Prostate gland (tissue), 2 donors: ENCODE measurements at regions not wholly inside any gene's neighbourhood (a gene's known extent, or its start where the extent isn't known, plus 50 kb on each side); places are given as distances from the start of the nearest gene placed in this dataset.

ENCODE experiments used
- POLR2A ChIP-seq: fragments of 450-650 bp; IDR thresholded peaks from one replicate; pipeline ENCODE4 v1.6.1; 2016; ENCODE audit warnings: antibody characterized with exemption, mild to moderate bottlenecking
- TF ChIP-seq, protein P1 (sequence below), 4 experiments: fragments of 200-600 bp in 2 of 4; fragments of 450-650 bp in 2 of 4; sonication (generic) in 2 of 4; IDR thresholded peaks; 1 replicate in 3 of 4; 2 replicates in 1 of 4; pipeline ENCODE4 v1.5.1; 2016 to 2019; ENCODE audit warnings: antibody characterized with exemption in 4 of 4, mild to moderate bottlenecking in 2 of 4, moderate library complexity in 2 of 4

DNA sequence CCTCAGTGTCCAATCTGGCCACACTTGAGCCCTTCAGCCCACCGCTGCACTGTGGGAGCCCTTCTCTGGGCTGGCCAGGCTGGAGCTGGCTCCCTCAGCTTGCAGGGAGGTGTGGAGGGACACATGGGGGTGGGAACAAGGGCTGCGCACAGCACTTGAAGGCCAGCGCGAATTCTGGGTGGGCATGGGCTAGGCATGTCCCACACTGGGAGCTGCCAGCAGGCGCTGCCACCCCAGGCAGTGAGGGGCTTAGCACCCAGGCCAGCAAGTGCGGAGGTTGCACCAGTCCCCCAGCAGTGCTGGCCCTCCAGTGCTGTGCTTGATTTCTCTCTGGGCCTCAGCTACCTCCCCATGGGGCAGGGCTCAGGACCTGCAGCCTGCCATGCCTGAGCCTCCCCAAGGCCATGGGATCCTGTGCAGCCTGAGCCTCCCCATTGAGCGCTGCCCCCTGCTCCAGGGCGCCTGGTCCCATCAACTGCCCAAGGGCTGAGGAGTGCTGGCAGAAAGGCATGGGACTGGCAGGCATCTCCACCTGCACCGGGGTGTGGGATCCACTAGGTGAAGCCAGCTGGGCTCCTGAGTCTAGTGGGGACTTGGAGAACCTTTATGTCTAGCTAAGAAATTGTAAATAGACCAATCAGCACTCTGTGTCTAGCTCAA, 148.2 kb downstream of the EMB start:
- TF ChIP-seq, protein P1, sequence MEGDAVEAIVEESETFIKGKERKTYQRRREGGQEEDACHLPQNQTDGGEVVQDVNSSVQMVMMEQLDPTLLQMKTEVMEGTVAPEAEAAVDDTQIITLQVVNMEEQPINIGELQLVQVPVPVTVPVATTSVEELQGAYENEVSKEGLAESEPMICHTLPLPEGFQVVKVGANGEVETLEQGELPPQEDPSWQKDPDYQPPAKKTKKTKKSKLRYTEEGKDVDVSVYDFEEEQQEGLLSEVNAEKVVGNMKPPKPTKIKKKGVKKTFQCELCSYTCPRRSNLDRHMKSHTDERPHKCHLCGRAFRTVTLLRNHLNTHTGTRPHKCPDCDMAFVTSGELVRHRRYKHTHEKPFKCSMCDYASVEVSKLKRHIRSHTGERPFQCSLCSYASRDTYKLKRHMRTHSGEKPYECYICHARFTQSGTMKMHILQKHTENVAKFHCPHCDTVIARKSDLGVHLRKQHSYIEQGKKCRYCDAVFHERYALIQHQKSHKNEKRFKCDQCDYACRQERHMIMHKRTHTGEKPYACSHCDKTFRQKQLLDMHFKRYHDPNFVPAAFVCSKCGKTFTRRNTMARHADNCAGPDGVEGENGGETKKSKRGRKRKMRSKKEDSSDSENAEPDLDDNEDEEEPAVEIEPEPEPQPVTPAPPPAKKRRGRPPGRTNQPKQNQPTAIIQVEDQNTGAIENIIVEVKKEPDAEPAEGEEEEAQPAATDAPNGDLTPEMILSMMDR (IDR thresholded peaks at IDR 0.05) = no peak
- no peak for TF ChIP-seq POLR2A
